ENCODE measurements at regions not wholly inside any gene's neighbourhood (a gene's known extent, or its start where the extent isn't known, plus 50 kb on each side); places are given as distances from the start of the nearest gene placed in this dataset.

GRCh38 chr22:47266329-47266728 lies 503.9 kb downstream of the TBC1D22A start:
- Mint-ChIP-seq H3K27me3 (ENCODE audit: low read depth in 2 of 2) (peaks cover 2 to 19% of the 10 kb centered on the region in 2 donors), H3K27ac (no peak overlapping the region), H3K4me3 (no peak overlapping the region), H3K36me3 (no peaks in the 10 kb centered on the region), H3K4me1 (no peaks in the 10 kb centered on the region), H3K9me3 (no peaks in the 10 kb centered on the region)
- no peaks in the 10 kb centered on the region for H3K4me1 ChIP-seq (ENCODE audit: control insufficient read depth, insufficient read depth, low read length)
- intact Hi-C loops (cut with micrococcal nuclease) = no loop called here
- H3K36me3 ChIP-seq (ENCODE audit: control insufficient read depth, insufficient read depth, low read length) = no peaks in the 10 kb centered on the region
- WGBS (ENCODE audit: insufficient coverage) = 90% methylated on average over 4 of the region's 4 CpGs
- no peak for TF ChIP-seq CTCF (IDR thresholded peaks at IDR 0.05)
- no peak overlapping the region for H3K27ac ChIP-seq (ENCODE audit: low read length)
- ATAC-seq (no peak), DNase-seq (no peak)
- no peak overlapping the region for H3K4me3 ChIP-seq (ENCODE audit: low read length)
- H3K9me3 ChIP-seq (ENCODE audit: control insufficient read depth, insufficient read depth, low read length) = no peaks in the 10 kb centered on the region
- no peaks in the 10 kb centered on the region for H3K27me3 ChIP-seq (ENCODE audit: control insufficient read depth, insufficient read depth, low read length)

GRCh38 chr22:47260551-47260950 lies 498.1 kb downstream of the TBC1D22A start:
- intact Hi-C loops (cut with micrococcal nuclease) = no loop called here
- H3K36me3 ChIP-seq (ENCODE audit: control insufficient read depth, insufficient read depth, low read length) = no peaks in the 10 kb centered on the region
- peaks cover 2% of the 10 kb centered on the region for H3K27me3 ChIP-seq (ENCODE audit: control insufficient read depth, insufficient read depth, low read length)
- Mint-ChIP-seq H3K27me3 (ENCODE audit: low read depth in 2 of 2) (peaks cover 9 to 32% of the 10 kb centered on the region in 2 donors), H3K4me1 (no peaks in the 10 kb centered on the region), H3K9me3 (no peaks in the 10 kb centered on the region), H3K27ac (no peak overlapping the region), H3K36me3 (no peaks in the 10 kb centered on the region), H3K4me3 (no peak overlapping the region)
- H3K4me1 ChIP-seq (ENCODE audit: control insufficient read depth, insufficient read depth, low read length) = no peaks in the 10 kb centered on the region
- DNase-seq (no peak), ATAC-seq (no peak)
- TF ChIP-seq CTCF (IDR thresholded peaks at IDR 0.05) = no peak
- H3K27ac ChIP-seq (ENCODE audit: low read length) = no peak overlapping the region
- no peak overlapping the region for H3K4me3 ChIP-seq (ENCODE audit: low read length)
- no peaks in the 10 kb centered on the region for H3K9me3 ChIP-seq (ENCODE audit: control insufficient read depth, insufficient read depth, low read length)
- 77% methylated on average over 5 of the region's 5 CpGs for WGBS (ENCODE audit: insufficient coverage)

DNA sequence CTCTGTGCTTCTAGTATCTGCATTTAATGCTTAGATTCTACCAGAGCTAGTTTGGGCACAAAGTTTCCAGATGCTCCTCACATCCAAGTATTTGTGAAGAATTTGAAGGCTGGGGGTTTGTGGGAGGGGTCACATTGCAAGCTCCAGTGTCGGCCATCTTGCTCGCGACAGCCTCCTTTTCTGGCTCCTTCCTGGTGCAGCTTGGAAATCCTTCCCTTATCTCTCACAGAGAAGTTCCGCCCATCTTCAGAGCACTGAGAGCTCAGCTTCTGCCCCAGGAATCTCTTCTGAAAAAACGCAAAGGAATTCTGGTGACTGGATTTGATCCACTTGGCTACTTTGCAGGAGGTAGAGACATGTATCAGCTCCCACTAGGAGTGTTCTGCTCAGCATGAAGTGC lies 497.5 kb downstream of the TBC1D22A start:
- no peak overlapping the region for H3K27ac ChIP-seq (ENCODE audit: low read length)

More for the DNA sequence above, 497.5 kb downstream of the TBC1D22A start:
- H3K36me3 Mint-ChIP-seq = no peaks in the 10 kb centered on the region
- WGBS (ENCODE audit: insufficient coverage) = 92% methylated on average over 5 of the region's 5 CpGs
- peaks cover 7 to 29% of the 10 kb centered on the region in 2 donors for H3K27me3 Mint-ChIP-seq (ENCODE audit: low read depth in 2 of 2)
- intact Hi-C loops (cut with micrococcal nuclease) = no loop called here
- H3K4me1 ChIP-seq (ENCODE audit: control insufficient read depth, insufficient read depth, low read length) = no peaks in the 10 kb centered on the region
- H3K36me3 ChIP-seq (ENCODE audit: control insufficient read depth, insufficient read depth, low read length) = no peaks in the 10 kb centered on the region
- no peaks in the 10 kb centered on the region for H3K9me3 Mint-ChIP-seq
- no peaks in the 10 kb centered on the region for H3K9me3 ChIP-seq (ENCODE audit: control insufficient read depth, insufficient read depth, low read length)
- no peak overlapping the region for H3K4me3 Mint-ChIP-seq
- H3K4me1 Mint-ChIP-seq = no peaks in the 10 kb centered on the region
- H3K27ac Mint-ChIP-seq = no peak overlapping the region
- ATAC-seq = no peak
- H3K4me3 ChIP-seq (ENCODE audit: low read length) = no peak overlapping the region
- no peak for DNase-seq
- TF ChIP-seq CTCF (IDR thresholded peaks at IDR 0.05) = no peak
- H3K27me3 ChIP-seq (ENCODE audit: control insufficient read depth, insufficient read depth, low read length) = peaks cover 2% of the 10 kb centered on the region
